Gastroesophageal sphincter (tissue), 4 donors: ENCODE measurements at regions not wholly inside any gene's neighbourhood (a gene's known extent, or its start where the extent isn't known, plus 50 kb on each side); places are given as distances from the start of the nearest gene placed in this dataset.

Experiments used
- ATAC-seq: fragments of 150-250 bp; one replicate; pipeline ENCODE4 v1.9.1; 2016; ENCODE audit warnings: mild to moderate bottlenecking, moderate library complexity
- H3K27ac ChIP-seq, 4 donors: fragments of 200-600 bp; sonication (generic) in 3 of 4; 1 replicate in 3 of 4; 2 replicates in 1 of 4; pipeline ENCODE4 v1.5.1; 2016 to 2019
- H3K27me3 ChIP-seq: fragments of 200-600 bp; sonication (generic); one replicate; pipeline ENCODE4 v1.5.1; 2019
- H3K36me3 ChIP-seq, 2 donors: fragments of 200-600 bp; sonication (generic); one replicate each; pipeline ENCODE4 v1.5.1; 2019; ENCODE audit warnings: control low read depth in 1 of 2
- H3K4me1 ChIP-seq, 3 donors: fragments of 200-600 bp; sonication (generic); 1 replicate in 2 of 3; 2 replicates in 1 of 3; pipeline ENCODE4 v1.5.1; 2016 to 2019; ENCODE audit warnings: control low read depth in 2 of 3
- H3K4me3 ChIP-seq, 2 donors: fragments of 200-600 bp; sonication (generic); one replicate each; pipeline ENCODE4 v1.5.1; 2019; ENCODE audit warnings: mild to moderate bottlenecking in 1 of 2, moderate library complexity in 1 of 2
- H3K9me3 ChIP-seq, 3 donors: fragments of 200-600 bp; sonication (generic); one replicate each; pipeline ENCODE4 v1.5.1; 2017 to 2019; ENCODE audit warnings: control low read depth in 2 of 3
- CTCF ChIP-seq, 4 experiments: fragments of 200-600 bp in 2 of 4; fragments of 450-650 bp in 2 of 4; sonication (generic) in 1 of 4; IDR thresholded peaks; one replicate each; pipeline ENCODE4 v1.5.1; 2017 to 2019; ENCODE audit warnings: antibody characterized with exemption in 4 of 4, mild to moderate bottlenecking in 2 of 4, moderate library complexity in 2 of 4
- EP300 ChIP-seq: sonication (generic); formaldehyde crosslinking; IDR thresholded peaks from one replicate; pipeline ENCODE4 v1.6.1; 2017; ENCODE audit warnings: antibody characterized with exemption, mild to moderate bottlenecking
- POLR2A ChIP-seq, 2 donors: fragments of 450-650 bp; IDR thresholded peaks; one replicate each; pipeline ENCODE4 v1.6.1; 2017; ENCODE audit warnings: antibody characterized with exemption in 2 of 2, mild to moderate bottlenecking in 2 of 2, moderate library complexity in 1 of 2
- POLR2AphosphoS5 ChIP-seq: sonication (generic); formaldehyde crosslinking; IDR thresholded peaks from one replicate; pipeline ENCODE4 v1.6.1; 2017; ENCODE audit warnings: antibody characterized with exemption
- WGBS, 2 donors: methylation state at CpG; one replicate each; pipeline ENCODE4 v1.1.5; 2018; ENCODE audit warnings: low coverage in 1 of 2; 5-methylcytosine and 5-hydroxymethylcytosine counted together

- 50 to 56% methylated on average over 1 to 2 of the region's 2 CpGs for WGBS, 2 donors
- TF ChIP-seq EP300 (no peak), POLR2A (IDR thresholded peaks at IDR 0.05) (no peak), POLR2AphosphoS5 (no peak), CTCF (IDR thresholded peaks at IDR 0.05) (no peak)
Measured at GRCh38 chr1:218957971-218958370, 215.7 kb upstream of the LYPLAL1 start.

GRCh38 chr1:218959784-218960183 is 213.9 kb upstream of the LYPLAL1 start:
- Histone ChIP-seq H3K9me3 (no peaks in the 10 kb centered on the region), H3K27ac (no peak overlapping the region), H3K27me3 (no peaks in the 10 kb centered on the region), H3K36me3 (no peaks in the 10 kb centered on the region), H3K4me1 (no peaks in the 10 kb centered on the region), H3K4me3 (no peak overlapping the region)
- TF ChIP-seq CTCF (IDR thresholded peaks at IDR 0.05) (no peak), POLR2A (IDR thresholded peaks at IDR 0.05) (no peak), POLR2AphosphoS5 (no peak), EP300 (no peak)
- 89 to 100% methylated on average over 1 of the region's 1 CpG for WGBS, 2 donors
- ATAC-seq = no peak

More at GRCh38 chr1:218957971-218958370, 215.7 kb upstream of the LYPLAL1 start:
- no peak for ATAC-seq
- Histone ChIP-seq H3K4me3 (no peak overlapping the region), H3K27me3 (no peaks in the 10 kb centered on the region), H3K36me3 (no peaks in the 10 kb centered on the region), H3K4me1 (no peaks in the 10 kb centered on the region), H3K9me3 (no peaks in the 10 kb centered on the region), H3K27ac (no peak overlapping the region)

GRCh38 chr1:218964471-218965185 is 209.1 kb upstream of the LYPLAL1 start:
- peaks cover 0 to 10% (median 0%) of the 10 kb centered on the region in 3 donors for H3K9me3 ChIP-seq
- H3K27ac ChIP-seq = no peak overlapping the region
- no peak for ATAC-seq
- H3K27me3 ChIP-seq = no peaks in the 10 kb centered on the region
- no peaks in the 10 kb centered on the region for H3K36me3 ChIP-seq
- H3K4me3 ChIP-seq = no peak overlapping the region
- no peaks in the 10 kb centered on the region for H3K4me1 ChIP-seq
- TF ChIP-seq POLR2AphosphoS5 (no peak), EP300 (no peak), POLR2A (IDR thresholded peaks at IDR 0.05) (no peak), CTCF (IDR thresholded peaks at IDR 0.05) (no peak)
- 50 to 56% methylated on average over 3 to 7 of the region's 7 CpGs for WGBS, 2 donors

- H3K27me3 ChIP-seq = no peaks in the 10 kb centered on the region
- 62 to 67% methylated on average over 1 of the region's 1 CpG for WGBS, 2 donors
- TF ChIP-seq POLR2AphosphoS5 = no peak
- TF ChIP-seq CTCF (IDR thresholded peaks at IDR 0.05) = no peak
- no peak for TF ChIP-seq POLR2A (IDR thresholded peaks at IDR 0.05)
- no peak for TF ChIP-seq EP300
- H3K9me3 ChIP-seq = peaks cover 0 to 10% (median 0%) of the 10 kb centered on the region in 3 donors
- no peak for ATAC-seq
- H3K4me1 ChIP-seq = no peaks in the 10 kb centered on the region
- H3K36me3 ChIP-seq = no peaks in the 10 kb centered on the region
- no peak overlapping the region for H3K4me3 ChIP-seq
- no peak overlapping the region for H3K27ac ChIP-seq
Measured at GRCh38 chr1:218965821-218966220, 207.9 kb upstream of the LYPLAL1 start.

- ATAC-seq = no peak
- no peaks in the 10 kb centered on the region for H3K27me3 ChIP-seq
- TF ChIP-seq CTCF (IDR thresholded peaks at IDR 0.05) (no peak), POLR2A (IDR thresholded peaks at IDR 0.05) (no peak), POLR2AphosphoS5 (no peak), EP300 (no peak)
- H3K4me3 ChIP-seq = no peak overlapping the region
- H3K36me3 ChIP-seq = no peaks in the 10 kb centered on the region
- H3K4me1 ChIP-seq = no peaks in the 10 kb centered on the region
- 89 to 97% methylated on average over 2 of the region's 2 CpGs for WGBS, 2 donors
- H3K27ac ChIP-seq = no peak overlapping the region
- H3K9me3 ChIP-seq = peaks cover 0 to 10% (median 0%) of the 10 kb centered on the region in 3 donors
Measured at GRCh38 chr1:218967254-218967653, 206.4 kb upstream of the LYPLAL1 start.
